ENCODE measurements at regions not wholly inside any gene's neighbourhood (a gene's known extent, or its start where the extent isn't known, plus 50 kb on each side); places are given as distances from the start of the nearest gene placed in this dataset.

DNA sequence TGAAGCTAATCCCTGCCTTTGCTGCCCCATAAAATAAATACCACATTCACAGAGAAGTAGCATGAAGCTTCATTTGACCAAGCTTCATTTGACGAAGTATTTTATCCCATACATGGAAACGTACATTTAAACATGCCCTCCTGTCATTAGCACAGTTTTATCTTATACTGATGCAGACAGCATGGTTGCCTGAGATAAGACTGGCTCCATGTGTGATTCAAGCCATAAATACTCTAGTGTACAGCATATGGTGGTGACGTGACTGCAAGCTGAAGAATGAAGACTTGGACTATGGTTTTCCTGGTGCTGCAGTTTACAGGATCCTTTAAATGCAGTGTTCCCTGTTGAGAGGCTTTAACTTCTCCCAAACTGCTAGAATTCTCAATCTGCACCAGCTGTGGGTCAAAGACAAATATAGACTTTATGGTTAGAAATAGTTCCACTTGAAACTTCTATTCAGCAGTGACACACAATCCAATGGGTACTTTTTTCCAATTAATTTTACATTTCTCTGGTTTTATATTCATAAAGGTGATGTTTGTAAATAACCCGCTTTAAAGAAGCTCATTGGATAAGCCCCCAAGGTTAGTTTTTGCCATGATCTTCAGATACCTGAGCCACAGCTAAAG is 64.9 kb downstream of the CYB561 start (continued):
- no peak for TF ChIP-seq SREBF1 (IDR thresholded peaks at IDR 0.05; ENCODE audit: borderline replicate concordance, low read depth, low read length)
- TF ChIP-seq ADNP (tag; IDR thresholded peaks at IDR 0.05), result no peak
- TF ChIP-seq SRSF7 (optimal IDR thresholded peaks at IDR 0.05; ENCODE audit: low read depth, low read length), result no peak
- TF ChIP-seq, protein P1, sequence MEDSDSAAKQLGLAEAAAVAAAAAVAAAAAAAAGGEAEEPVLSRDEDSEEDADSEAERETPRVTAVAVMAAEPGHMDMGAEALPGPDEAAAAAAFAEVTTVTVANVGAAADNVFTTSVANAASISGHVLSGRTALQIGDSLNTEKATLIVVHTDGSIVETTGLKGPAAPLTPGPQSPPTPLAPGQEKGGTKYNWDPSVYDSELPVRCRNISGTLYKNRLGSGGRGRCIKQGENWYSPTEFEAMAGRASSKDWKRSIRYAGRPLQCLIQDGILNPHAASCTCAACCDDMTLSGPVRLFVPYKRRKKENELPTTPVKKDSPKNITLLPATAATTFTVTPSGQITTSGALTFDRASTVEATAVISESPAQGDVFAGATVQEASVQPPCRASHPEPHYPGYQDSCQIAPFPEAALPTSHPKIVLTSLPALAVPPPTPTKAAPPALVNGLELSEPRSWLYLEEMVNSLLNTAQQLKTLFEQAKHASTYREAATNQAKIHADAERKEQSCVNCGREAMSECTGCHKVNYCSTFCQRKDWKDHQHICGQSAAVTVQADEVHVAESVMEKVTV (CRISPR knock-in tag; IDR thresholded peaks at IDR 0.05), result no peak
- no peak for TF ChIP-seq HIVEP1 (CRISPR knock-in tag; IDR thresholded peaks at IDR 0.05)
- TF ChIP-seq KHSRP (IDR thresholded peaks at IDR 0.05), result 0 out of 2 replicates have a peak, but pooled peaks have one; percentile 14
- peak; percentile 84 for TF ChIP-seq STAT5A (IDR thresholded peaks at IDR 0.05; ENCODE audit: borderline replicate concordance, low read length)
- TF ChIP-seq, protein P2, sequence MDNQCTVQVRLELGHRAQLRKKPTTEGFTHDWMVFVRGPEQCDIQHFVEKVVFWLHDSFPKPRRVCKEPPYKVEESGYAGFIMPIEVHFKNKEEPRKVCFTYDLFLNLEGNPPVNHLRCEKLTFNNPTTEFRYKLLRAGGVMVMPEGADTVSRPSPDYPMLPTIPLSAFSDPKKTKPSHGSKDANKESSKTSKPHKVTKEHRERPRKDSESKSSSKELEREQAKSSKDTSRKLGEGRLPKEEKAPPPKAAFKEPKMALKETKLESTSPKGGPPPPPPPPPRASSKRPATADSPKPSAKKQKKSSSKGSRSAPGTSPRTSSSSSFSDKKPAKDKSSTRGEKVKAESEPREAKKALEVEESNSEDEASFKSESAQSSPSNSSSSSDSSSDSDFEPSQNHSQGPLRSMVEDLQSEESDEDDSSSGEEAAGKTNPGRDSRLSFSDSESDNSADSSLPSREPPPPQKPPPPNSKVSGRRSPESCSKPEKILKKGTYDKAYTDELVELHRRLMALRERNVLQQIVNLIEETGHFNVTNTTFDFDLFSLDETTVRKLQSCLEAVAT (IDR thresholded peaks at IDR 0.05), result no peak
- no peak for TF ChIP-seq BMI1 (IDR thresholded peaks at IDR 0.05; ENCODE audit: low read length)
- no peak for TF ChIP-seq ETV6 (IDR thresholded peaks at IDR 0.05; ENCODE audit: borderline replicate concordance in 1 of 2, low read depth in 2 of 2, low read length in 1 of 2)
- TF ChIP-seq ETV6 (CRISPR knock-in tag; IDR thresholded peaks at IDR 0.05; ENCODE audit: borderline replicate concordance), result no peak
- 0 out of 2 replicates have a peak, but pooled peaks have one; percentile 59 for TF ChIP-seq MTA3 (IDR thresholded peaks at IDR 0.05; ENCODE audit: borderline replicate concordance)
- no peak for TF ChIP-seq SAP30 (IDR thresholded peaks at IDR 0.05; ENCODE audit: borderline replicate concordance, insufficient read depth, low read depth, low read length, poor library complexity, severe bottlenecking)
- TF ChIP-seq ZNF717 (CRISPR knock-in tag; IDR thresholded peaks at IDR 0.05), result no peak
- TF ChIP-seq SP1 (CRISPR knock-in tag; IDR thresholded peaks at IDR 0.05), result no peak
- peak; percentile 97 for TF ChIP-seq DPF2 (IDR thresholded peaks at IDR 0.05)
- TF ChIP-seq NR2C1 (IDR thresholded peaks at IDR 0.05), result no peak
- no peak for TF ChIP-seq NR2C1 (tag; IDR thresholded peaks at IDR 0.05)
- TF ChIP-seq, protein P3, sequence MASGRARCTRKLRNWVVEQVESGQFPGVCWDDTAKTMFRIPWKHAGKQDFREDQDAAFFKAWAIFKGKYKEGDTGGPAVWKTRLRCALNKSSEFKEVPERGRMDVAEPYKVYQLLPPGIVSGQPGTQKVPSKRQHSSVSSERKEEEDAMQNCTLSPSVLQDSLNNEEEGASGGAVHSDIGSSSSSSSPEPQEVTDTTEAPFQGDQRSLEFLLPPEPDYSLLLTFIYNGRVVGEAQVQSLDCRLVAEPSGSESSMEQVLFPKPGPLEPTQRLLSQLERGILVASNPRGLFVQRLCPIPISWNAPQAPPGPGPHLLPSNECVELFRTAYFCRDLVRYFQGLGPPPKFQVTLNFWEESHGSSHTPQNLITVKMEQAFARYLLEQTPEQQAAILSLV (tag; IDR thresholded peaks at IDR 0.05), result no peak
- no peak for TF ChIP-seq ZNF175 (CRISPR knock-in tag; IDR thresholded peaks at IDR 0.05; ENCODE audit: low read depth)
- TF ChIP-seq, protein P4, sequence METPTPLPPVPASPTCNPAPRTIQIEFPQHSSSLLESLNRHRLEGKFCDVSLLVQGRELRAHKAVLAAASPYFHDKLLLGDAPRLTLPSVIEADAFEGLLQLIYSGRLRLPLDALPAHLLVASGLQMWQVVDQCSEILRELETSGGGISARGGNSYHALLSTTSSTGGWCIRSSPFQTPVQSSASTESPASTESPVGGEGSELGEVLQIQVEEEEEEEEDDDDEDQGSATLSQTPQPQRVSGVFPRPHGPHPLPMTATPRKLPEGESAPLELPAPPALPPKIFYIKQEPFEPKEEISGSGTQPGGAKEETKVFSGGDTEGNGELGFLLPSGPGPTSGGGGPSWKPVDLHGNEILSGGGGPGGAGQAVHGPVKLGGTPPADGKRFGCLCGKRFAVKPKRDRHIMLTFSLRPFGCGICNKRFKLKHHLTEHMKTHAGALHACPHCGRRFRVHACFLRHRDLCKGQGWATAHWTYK (CRISPR knock-in tag; IDR thresholded peaks at IDR 0.05), result no peak
- TF ChIP-seq ZNF778 (CRISPR knock-in tag; IDR thresholded peaks at IDR 0.05), result no peak
- no peak for TF ChIP-seq SIRT6 (IDR thresholded peaks at IDR 0.05; ENCODE audit: low read depth, low read length)
- no peak for TF ChIP-seq FUS (optimal IDR thresholded peaks at IDR 0.05; ENCODE audit: low read depth, low read length)
- no peak for TF ChIP-seq TGIF2 (CRISPR knock-in tag; IDR thresholded peaks at IDR 0.05)
- TF ChIP-seq FOS (IDR thresholded peaks at IDR 0.05; ENCODE audit: extremely low read depth, insufficient read length), result peak; percentile 9
- peak; percentile 69; the same call in 1 of the 2 replicates for TF ChIP-seq LCOR (CRISPR knock-in tag; IDR thresholded peaks at IDR 0.05)
